Bone marrow (tissue), 2 donors: ENCODE measurements at regions not wholly inside any gene's neighbourhood (a gene's known extent, or its start where the extent isn't known, plus 50 kb on each side); places are given as distances from the start of the nearest gene placed in this dataset.

Experiments
- DNase-seq, 2 donors: peaks; one replicate each; lab custom pipeline; 2025; lab: John Stamatoyannopoulos, UW

- no peak for DNase-seq
Observed at GRCh38 chr3:117661818-117662095, 952.2 kb downstream of the TUSC7 start.

GRCh38 chr3:117665296-117665695 is 955.7 kb downstream of the TUSC7 start:
- no peak for DNase-seq

DNA sequence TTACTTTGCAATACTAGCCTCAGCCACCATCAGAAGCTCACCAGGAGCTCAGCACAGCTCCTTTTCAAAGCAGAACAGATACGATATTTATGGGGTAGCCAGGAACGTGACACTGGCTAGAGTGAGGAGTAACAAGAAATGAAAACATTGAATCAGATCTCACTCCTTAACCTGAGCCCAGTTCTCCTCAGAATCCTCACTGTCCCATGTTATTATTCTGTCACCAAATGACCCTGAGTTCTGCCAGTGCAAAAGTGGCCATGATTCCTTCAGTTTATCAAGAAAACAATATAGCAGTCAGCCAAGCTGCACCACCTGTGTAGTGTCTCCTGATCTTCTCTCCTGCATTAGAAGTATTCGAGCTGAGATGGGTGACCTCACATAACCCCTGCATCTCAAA is 956.7 kb downstream of the TUSC7 start:
- no peak for DNase-seq

DNA sequence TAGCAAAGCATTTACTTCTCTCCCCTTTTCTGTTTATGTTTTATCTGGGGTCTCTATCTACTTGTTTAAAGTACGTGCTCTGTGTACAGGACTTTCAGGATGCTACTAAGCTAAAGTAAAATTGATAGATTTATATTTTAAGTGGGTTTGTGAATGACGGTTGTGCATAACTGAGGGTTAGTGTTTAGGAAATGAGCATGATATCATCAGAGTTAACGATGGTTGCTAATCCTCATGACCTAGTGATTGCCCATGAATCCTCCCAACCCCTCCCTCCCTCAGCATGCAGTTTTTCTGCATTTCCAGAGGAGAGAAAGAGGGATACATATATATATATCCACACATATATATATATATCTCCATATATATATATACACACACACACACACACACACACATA is 957.2 kb downstream of the TUSC7 start:
- no peak for DNase-seq

GRCh38 chr3:117669774-117670173 is 960.2 kb downstream of the TUSC7 start:
- no peak for DNase-seq

GRCh38 chr3:117671722-117672318 is 962.2 kb downstream of the TUSC7 start:
- DNase-seq = no peak

DNA sequence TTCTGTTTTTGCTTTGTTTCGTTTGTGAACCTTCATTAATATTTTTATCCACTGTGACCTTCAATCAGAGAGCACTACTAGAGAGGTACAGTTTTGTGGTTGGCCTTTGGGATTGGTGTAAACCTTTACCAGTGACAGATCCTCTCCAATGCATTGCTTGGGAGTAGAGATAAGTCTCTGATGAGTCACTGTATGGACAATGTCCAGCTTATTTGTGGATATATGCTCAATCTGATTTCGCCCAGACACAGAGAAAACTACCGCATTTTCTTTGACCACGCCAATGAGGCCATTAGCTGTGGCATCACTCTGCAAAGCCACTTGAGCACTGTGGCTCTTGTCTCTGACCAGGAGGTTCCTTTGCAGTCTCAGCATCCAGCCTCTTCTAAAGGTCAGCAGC is 964.7 kb downstream of the TUSC7 start:
- DNase-seq = no peak

DNA sequence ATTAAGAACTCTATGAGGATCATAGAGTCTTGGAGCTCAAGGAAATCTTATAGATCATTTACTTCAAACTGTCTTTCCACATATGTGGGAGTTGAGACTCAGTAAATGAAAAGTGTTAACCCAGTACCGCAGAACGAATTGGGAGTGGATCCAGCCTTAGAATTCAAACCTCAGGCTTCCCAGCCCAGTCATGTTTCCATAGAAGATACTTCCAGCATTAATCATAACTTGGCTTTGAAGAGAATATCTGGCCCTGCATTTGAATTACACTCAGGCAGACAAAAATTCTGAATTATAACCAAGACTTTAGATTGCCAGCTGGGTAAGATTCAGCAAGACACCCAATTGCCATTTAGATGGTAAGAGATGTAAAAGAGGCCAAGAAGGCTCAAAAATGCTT is 972.0 kb downstream of the TUSC7 start:
- no peak for DNase-seq

DNA sequence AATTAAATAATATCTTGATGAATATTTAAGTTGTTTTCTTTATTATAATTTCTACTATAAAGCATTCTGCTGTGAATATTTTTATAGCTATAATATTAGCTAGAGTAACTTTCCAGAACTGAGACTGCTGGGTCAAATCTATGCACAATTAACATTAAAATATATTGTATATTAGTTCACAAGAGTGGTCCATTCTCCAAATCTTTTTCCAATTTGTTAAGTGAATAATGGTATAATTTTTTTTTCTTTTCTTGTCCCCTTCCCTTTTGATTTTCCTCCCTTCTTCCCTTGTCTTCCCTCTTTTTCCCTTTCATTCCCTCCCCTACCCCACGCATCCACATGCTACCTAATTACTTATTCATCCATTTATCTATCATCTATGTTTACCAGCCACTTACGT is 977.5 kb downstream of the TUSC7 start:
- no peak for DNase-seq

GRCh38 chr3:117688583-117688982 is 979.0 kb downstream of the TUSC7 start:
- DNase-seq = no peak

GRCh38 chr3:117691526-117691925 is 981.9 kb downstream of the TUSC7 start:
- DNase-seq = no peak

DNA sequence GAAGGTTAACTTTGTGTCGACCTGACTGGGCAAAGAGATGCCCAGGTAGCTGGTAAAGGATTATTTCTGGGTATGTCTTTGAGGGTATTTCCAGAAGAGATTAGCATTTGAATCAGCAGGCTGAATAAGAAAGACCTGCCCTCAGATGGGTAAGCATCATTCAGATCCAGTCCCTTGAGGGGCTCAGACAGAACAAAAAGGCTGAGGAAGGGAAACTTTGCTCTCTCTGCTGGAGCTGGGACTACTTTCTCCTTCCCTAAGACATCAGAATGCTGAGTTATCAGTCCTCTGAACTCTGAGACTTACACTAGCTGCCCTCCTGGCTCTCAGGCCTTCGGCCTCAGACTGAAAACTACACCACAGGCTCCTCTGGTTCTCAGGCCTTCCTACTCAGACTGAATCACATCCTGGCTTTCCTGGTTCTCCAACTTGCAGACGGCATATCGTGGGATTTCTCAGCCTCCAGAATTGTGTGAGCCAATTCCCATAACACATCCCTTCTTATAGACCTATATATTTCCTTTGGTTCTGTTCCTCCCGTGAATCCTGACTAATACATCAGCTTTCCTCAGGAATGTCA is 982.9 kb downstream of the TUSC7 start:
- no peak for DNase-seq

DNA sequence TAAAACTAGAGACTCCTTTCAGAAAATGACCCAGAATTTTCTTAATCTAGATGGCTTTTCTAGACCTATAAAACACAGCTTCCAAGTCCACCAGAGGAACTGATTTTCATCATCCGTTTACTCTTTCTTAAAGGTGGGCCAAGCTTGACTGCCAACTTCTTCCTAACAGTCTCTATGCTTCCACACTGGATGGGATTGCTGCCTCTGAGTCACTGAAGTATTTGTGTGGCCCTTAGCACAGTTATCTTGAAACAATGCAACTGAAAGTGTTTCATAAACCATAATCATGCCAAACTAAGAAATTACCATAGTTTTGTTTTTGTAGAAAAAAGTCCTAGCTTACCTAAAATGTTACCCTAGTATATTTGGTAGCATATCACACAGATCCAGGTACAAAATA is 985.7 kb downstream of the TUSC7 start:
- no peak for DNase-seq

- no peak for DNase-seq
Observed at GRCh38 chr3:117695871-117696645, 986.5 kb downstream of the TUSC7 start.

- no peak for DNase-seq
Observed at GRCh38 chr3:117696851-117697407, 987.4 kb downstream of the TUSC7 start.

- DNase-seq = no peak
Observed at GRCh38 chr3:117699058-117699457, 989.5 kb downstream of the TUSC7 start.

- DNase-seq = no peak
Observed at GRCh38 chr3:117700573-117701360, 991.2 kb downstream of the TUSC7 start.

GRCh38 chr3:117705011-117705410 is 995.4 kb downstream of the TUSC7 start:
- DNase-seq = no peak

DNA sequence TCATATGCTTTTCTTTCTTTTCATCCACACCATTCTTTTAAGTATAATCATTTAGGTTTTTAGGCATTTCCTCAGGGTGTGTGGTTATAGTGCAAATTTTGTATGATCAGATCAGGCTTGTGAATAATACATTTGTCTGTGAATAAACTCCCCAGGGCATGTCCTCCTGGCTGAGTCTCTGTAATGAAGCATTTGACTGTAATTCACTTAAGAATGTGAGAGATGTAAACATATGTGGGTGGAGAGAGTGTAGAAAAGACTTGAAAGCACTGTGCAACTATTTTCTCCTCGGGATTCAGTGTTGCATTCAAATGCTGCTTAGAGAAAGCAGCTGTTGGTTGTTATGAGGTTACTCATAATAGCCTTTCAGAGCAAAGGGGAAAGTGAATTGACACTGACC is 996.5 kb downstream of the TUSC7 start:
- no peak for DNase-seq

DNA sequence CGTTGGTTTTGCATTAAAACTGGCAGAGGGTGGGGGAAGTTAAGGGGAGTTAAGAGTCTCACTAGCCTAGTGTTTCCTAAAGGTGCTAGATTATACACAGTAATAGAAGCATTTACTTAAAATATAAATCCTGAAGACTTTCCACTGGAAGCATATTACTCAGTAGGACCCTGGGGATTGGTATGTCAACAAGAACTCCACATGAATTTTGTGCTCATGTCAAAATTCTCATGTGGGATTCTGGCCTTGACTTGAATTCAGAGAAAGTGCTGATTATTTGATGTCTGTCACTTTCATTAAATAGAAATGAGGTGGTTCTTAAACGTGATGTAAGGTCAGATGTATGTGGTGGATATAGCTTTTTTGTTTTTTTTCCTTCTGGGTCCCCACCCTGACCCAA is 997.2 kb downstream of the TUSC7 start:
- DNase-seq = no peak

DNA sequence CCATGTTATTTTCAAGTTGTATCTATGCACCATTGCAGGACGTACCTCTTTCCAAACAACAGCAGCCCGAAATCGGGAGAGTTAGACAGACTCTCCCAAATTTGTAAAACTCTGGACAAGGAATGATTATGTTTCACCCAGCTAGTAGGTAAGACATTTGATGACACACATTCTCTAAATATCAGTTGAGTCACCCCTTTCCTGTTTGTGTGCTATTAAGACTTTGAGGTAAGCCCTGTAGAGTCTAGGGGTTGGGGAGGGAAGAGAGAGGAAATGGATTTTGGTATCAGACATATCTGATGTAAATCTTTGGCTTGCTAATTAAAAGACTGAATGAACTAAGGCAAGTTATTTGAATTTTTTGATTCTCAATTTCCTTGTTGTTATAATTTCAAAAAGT is 999.0 kb downstream of the TUSC7 start:
- DNase-seq = no peak

GRCh38 chr3:117709108-117709507 is 999.5 kb downstream of the TUSC7 start:
- no peak for DNase-seq

GRCh38 chr3:117710501-117710900 is 1000.9 kb downstream of the TUSC7 start:
- DNase-seq = no peak
